Choroid plexus epithelial cell (primary cell): ENCODE measurements at regions not wholly inside any gene's neighbourhood (a gene's known extent, or its start where the extent isn't known, plus 50 kb on each side); places are given as distances from the start of the nearest gene placed in this dataset.

Experiments
- DNase-seq: peaks from one replicate; pipeline ENCODE4 v3.0.0-alpha.2; 2010; ENCODE audit warnings: low read depth
- H3K4me3 ChIP-seq: 2 replicates; pipeline ENCODE4 v1.5.1; 2011; ENCODE audit warnings: low read depth, mild to moderate bottlenecking, control low read depth, low read length, moderate library complexity
- CTCF ChIP-seq: conservative IDR thresholded peaks from 2 replicates; pipeline ENCODE4 v1.5.1; 2011; ENCODE audit warnings: low read depth, mild to moderate bottlenecking, control low read depth, inconsistent platforms, low read length, moderate library complexity

GRCh38 chr3:1828519-1828918 is 270.1 kb upstream of the CNTN4 start:
- no peak overlapping the region for H3K4me3 ChIP-seq
- TF ChIP-seq CTCF, result no peak
- no peak for DNase-seq

- no peak for DNase-seq
- H3K4me3 ChIP-seq, result no peak overlapping the region
- TF ChIP-seq CTCF, result no peak
These were observed 267.8 kb upstream of the CNTN4 start for GRCh38 chr3:1830851-1831250.

GRCh38 chr3:1832395-1832794 is 266.3 kb upstream of the CNTN4 start:
- DNase-seq, result no peak
- TF ChIP-seq CTCF, result no peak
- no peak overlapping the region for H3K4me3 ChIP-seq

- TF ChIP-seq CTCF, result no peak
- no peak overlapping the region for H3K4me3 ChIP-seq
- no peak for DNase-seq
These were observed 255.6 kb upstream of the CNTN4 start for GRCh38 chr3:1843111-1843510.

- no peak for TF ChIP-seq CTCF
- no peak overlapping the region for H3K4me3 ChIP-seq
- DNase-seq, result no peak
These were observed 251.1 kb upstream of the CNTN4 start for GRCh38 chr3:1847571-1847970.

- TF ChIP-seq CTCF, result no peak
- DNase-seq, result no peak
- no peak overlapping the region for H3K4me3 ChIP-seq
These were observed 249.7 kb upstream of the CNTN4 start for GRCh38 chr3:1848935-1849334.

DNA sequence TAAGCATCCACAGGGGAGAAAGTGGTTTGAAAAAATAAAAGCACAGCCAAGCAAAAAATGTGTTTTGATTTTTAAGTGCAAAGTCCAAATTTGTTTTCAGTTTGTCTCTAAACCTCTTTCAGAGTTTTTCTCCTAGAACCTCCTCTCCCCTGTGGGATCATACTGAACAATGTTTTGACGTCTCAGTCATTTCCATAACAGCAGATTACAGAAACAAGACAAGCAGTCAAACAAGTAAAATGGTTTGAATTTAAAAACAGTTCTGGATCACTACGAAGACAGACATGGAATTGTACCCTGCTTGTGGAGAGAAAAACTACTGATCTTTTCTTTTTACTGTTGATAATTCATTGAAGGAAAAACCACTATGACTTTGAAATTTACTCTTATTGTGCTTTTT is 245.7 kb upstream of the CNTN4 start:
- no peak overlapping the region for H3K4me3 ChIP-seq
- no peak for DNase-seq
- TF ChIP-seq CTCF, result no peak
